GM12878 (cell line): ENCODE measurements at regions not wholly inside any gene's neighbourhood (a gene's known extent, or its start where the extent isn't known, plus 50 kb on each side); places are given as distances from the start of the nearest gene placed in this dataset.

Experiments
- ATAC-seq: fragments of 200-7000 bp; cut with Tn5 transposase; 3 replicates; pipeline ENCODE4 v1.9.1; 2020; ENCODE audit warnings: mild to moderate bottlenecking, moderate library complexity
- BruUV-seq: library from RNA; stranded (reverse); fragments of 400-500 nt; replicated peaks from 2 replicates; lab custom pipeline; 2021; lab: Mats Ljungman, UMichigan
- CTCF ChIA-PET: fragments of 300-600 bp; sonication (Branson Sonifier 250); formaldehyde crosslinking; extraction: SDS; loops from one replicate; lab custom pipeline; 2021; ENCODE audit warnings: inconsistent platforms; lab: Yijun Ruan, JAX
- POLR2A ChIA-PET: fragments of 350-600 bp; formaldehyde crosslinking; extraction: SDS; loops from one replicate; lab custom pipeline; 2021; ENCODE audit warnings: inconsistent platforms; lab: Charles Lee
- RAD21 ChIA-PET: fragments of 300-600 bp; sonication (Branson Sonifier 250); formaldehyde crosslinking; loops from one replicate; lab custom pipeline; 2023; ENCODE audit warnings: antibody characterized with exemption; ENCODE audit not compliant: unreplicated experiment; lab: Charles Lee
- SMC1A ChIA-PET: fragments of 300-600 bp; sonication (Branson Sonifier 250); formaldehyde crosslinking; loops from one replicate; lab custom pipeline; 2023; ENCODE audit not compliant: unreplicated experiment, uncharacterized antibody; lab: Charles Lee
- DNase-seq: peaks from one replicate; pipeline ENCODE4 v3.0.0-alpha.2; 2011; ENCODE audit warnings: low read depth, low spot score
- FAIRE-seq: peaks from 3 replicates; lab custom pipeline; 2011; peaks lifted over from hg19 to GRCh38; lab: Jason Lieb, UNC
- H2AFZ ChIP-seq: 2 replicates; pipeline ENCODE4 v1.6.0; 2011; ENCODE audit warnings: low read depth, low read length, control low read depth; ENCODE audit not compliant: control insufficient read depth
- H3K27ac ChIP-seq: 2 replicates; pipeline ENCODE4 v1.5.1; 2011; ENCODE audit warnings: control low read depth; ENCODE audit not compliant: control insufficient read depth, insufficient read depth
- H3K27me3 ChIP-seq, 2 experiments: replicated peaks in 1 of 2; 2 replicates each; pipeline versions ENCODE4 v1.6.0 to v1.6.1; 2011; ENCODE audit warnings: low read length in 1 of 2; ENCODE audit not compliant: control insufficient read depth in 2 of 2, insufficient read depth in 2 of 2
- H3K36me3 ChIP-seq, 2 experiments: 2 replicates each; pipeline ENCODE4 v1.5.1; 2011; ENCODE audit warnings: low read length in 1 of 2; ENCODE audit not compliant: control insufficient read depth in 2 of 2, insufficient read depth in 2 of 2
- H3K4me1 ChIP-seq: 2 replicates; pipeline ENCODE4 v1.6.1; 2011; ENCODE audit warnings: mild to moderate bottlenecking, low read length, moderate library complexity, mixed read lengths; ENCODE audit not compliant: control insufficient read depth, insufficient read depth
- H3K4me2 ChIP-seq: 2 replicates; pipeline ENCODE4 v1.6.0; 2011; ENCODE audit warnings: control low read depth; ENCODE audit not compliant: control insufficient read depth, insufficient read depth
- H3K4me3 ChIP-seq: fragments of 200-600 bp; sonication (generic); 2 replicates; pipeline ENCODE4 v1.5.1; 2016
- H3K79me2 ChIP-seq: 2 replicates; pipeline ENCODE4 v1.6.0; 2011; ENCODE audit warnings: low read length; ENCODE audit not compliant: control insufficient read depth, insufficient read depth
- H3K9ac ChIP-seq: 2 replicates; pipeline ENCODE4 v1.8.0; 2011; ENCODE audit warnings: low read length, control low read depth, mixed read lengths; ENCODE audit not compliant: control insufficient read depth, insufficient read depth
- H3K9me3 ChIP-seq: replicated peaks from 3 replicates; pipeline ENCODE4 v1.5.1; 2011; ENCODE audit warnings: mild to moderate bottlenecking, low read length; ENCODE audit not compliant: control insufficient read depth, insufficient read depth
- H4K20me1 ChIP-seq: 2 replicates; pipeline ENCODE4 v1.6.0; 2011; ENCODE audit not compliant: control insufficient read depth, insufficient read depth
- ATF2 ChIP-seq: IDR thresholded peaks from 2 replicates; pipeline ENCODE4 v1.6.1; 2012; ENCODE audit warnings: low read length, inconsistent platforms
- FOXM1 ChIP-seq: IDR thresholded peaks from 2 replicates; pipeline ENCODE4 v1.6.1; 2012; ENCODE audit warnings: low read depth, mild to moderate bottlenecking, inconsistent platforms, low read length, moderate library complexity
- HDGF ChIP-seq: fragments of 450-650 bp; IDR thresholded peaks from 2 replicates; pipeline ENCODE4 v1.6.1; 2016; ENCODE audit warnings: antibody characterized with exemption
- NBN ChIP-seq: fragments of 450-650 bp; IDR thresholded peaks from 2 replicates; pipeline ENCODE4 v1.6.1; 2016
- NRF1 ChIP-seq: conservative IDR thresholded peaks from 2 replicates; pipeline ENCODE4 v1.6.1; 2011; ENCODE audit warnings: mild to moderate bottlenecking, low read depth, low read length, improper control_type of control experiment
- SIX5 ChIP-seq: IDR thresholded peaks from 2 replicates; pipeline ENCODE4 v1.6.1; 2011; ENCODE audit warnings: mild to moderate bottlenecking, low read depth, low read length, moderate library complexity; ENCODE audit not compliant: severe bottlenecking
- STAT3 ChIP-seq: IDR thresholded peaks from 2 replicates; pipeline ENCODE4 v1.6.1; 2011; ENCODE audit warnings: low read depth, low read length, improper control_type of control experiment
- SUZ12 ChIP-seq: fragments of 200-600 bp; sonication (generic); IDR thresholded peaks from one replicate; pipeline ENCODE4 v1.6.1; 2018; ENCODE audit warnings: antibody characterized with exemption, mild to moderate bottlenecking; ENCODE audit not compliant: unreplicated experiment
- TBL1XR1 ChIP-seq: IDR thresholded peaks from 2 replicates; pipeline ENCODE4 v1.6.1; 2012; ENCODE audit warnings: low read depth, low read length, improper control_type of control experiment
- ZNF622 ChIP-seq: fragments of 450-650 bp; IDR thresholded peaks from 2 replicates; pipeline ENCODE4 v1.6.1; 2017; ENCODE audit warnings: mild to moderate bottlenecking, inconsistent platforms
- WGBS: methylation state at CpG from one replicate; pipeline ENCODE4 v1.1.6; 2016; ENCODE audit warnings: low lambda C conversion rate; ENCODE audit not compliant: insufficient replicate concordance, insufficient coverage; ENCODE audit errors: missing lambda C conversion rate; 5-methylcytosine and 5-hydroxymethylcytosine counted together
- in situ Hi-C: fragments of 300-500 bp; cut with MboI; formaldehyde crosslinking; loops from 9 replicates; pipeline ENCODE4 v1.14.3; 2018; ENCODE audit warnings: mixed read lengths
- intact Hi-C: fragments of 100-400 bp; cut with micrococcal nuclease; formaldehyde crosslinking; loops from one replicate; pipeline ENCODE4 v1.14.2; 2022; ENCODE audit not compliant: unreplicated experiment
- TF ChIP-seq, protein P1 (sequence below): fragments of 150-350 bp; IDR thresholded peaks from 2 replicates; pipeline ENCODE4 v1.6.1; 2016; ENCODE audit warnings: low read depth, low read length
- TF ChIP-seq, protein P2 (sequence below): IDR thresholded peaks from 2 replicates; pipeline ENCODE4 v1.6.1; 2012; ENCODE audit warnings: low read depth, low read length, improper control_type of control experiment
- TF ChIP-seq, protein P3 (sequence below): IDR thresholded peaks from 2 replicates; pipeline ENCODE4 v1.6.1; 2012; ENCODE audit warnings: mild to moderate bottlenecking, low read depth, low read length

DNA sequence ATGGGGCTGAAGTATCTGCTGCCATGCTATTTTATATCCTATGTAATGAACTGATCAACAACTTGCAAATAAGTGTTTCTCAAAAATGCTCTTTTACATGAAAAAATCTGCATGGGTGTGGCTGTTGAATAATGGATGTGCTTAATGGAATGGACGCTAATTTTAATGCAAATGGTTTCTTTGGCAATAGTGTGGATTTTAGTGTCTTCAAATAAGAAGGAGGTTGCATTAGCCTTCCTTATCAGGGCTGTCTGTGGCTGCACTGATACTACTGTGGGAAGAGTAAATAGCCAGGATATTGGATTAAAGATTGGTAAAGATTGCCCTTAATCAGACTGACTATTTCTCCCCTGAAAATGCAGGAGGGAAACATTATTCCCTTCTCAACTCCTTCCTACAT lies 121.9 kb upstream of the STK32A start (continued):
- TF ChIP-seq, protein P1, sequence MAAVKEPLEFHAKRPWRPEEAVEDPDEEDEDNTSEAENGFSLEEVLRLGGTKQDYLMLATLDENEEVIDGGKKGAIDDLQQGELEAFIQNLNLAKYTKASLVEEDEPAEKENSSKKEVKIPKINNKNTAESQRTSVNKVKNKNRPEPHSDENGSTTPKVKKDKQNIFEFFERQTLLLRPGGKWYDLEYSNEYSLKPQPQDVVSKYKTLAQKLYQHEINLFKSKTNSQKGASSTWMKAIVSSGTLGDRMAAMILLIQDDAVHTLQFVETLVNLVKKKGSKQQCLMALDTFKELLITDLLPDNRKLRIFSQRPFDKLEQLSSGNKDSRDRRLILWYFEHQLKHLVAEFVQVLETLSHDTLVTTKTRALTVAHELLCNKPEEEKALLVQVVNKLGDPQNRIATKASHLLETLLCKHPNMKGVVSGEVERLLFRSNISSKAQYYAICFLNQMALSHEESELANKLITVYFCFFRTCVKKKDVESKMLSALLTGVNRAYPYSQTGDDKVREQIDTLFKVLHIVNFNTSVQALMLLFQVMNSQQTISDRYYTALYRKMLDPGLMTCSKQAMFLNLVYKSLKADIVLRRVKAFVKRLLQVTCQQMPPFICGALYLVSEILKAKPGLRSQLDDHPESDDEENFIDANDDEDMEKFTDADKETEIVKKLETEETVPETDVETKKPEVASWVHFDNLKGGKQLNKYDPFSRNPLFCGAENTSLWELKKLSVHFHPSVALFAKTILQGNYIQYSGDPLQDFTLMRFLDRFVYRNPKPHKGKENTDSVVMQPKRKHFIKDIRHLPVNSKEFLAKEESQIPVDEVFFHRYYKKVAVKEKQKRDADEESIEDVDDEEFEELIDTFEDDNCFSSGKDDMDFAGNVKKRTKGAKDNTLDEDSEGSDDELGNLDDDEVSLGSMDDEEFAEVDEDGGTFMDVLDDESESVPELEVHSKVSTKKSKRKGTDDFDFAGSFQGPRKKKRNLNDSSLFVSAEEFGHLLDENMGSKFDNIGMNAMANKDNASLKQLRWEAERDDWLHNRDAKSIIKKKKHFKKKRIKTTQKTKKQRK = no peak
- TF ChIP-seq ATF2 (no peak), SIX5 (no peak), NBN (no peak), STAT3 (no peak), ZNF622 (no peak)
- TF ChIP-seq, protein P2, sequence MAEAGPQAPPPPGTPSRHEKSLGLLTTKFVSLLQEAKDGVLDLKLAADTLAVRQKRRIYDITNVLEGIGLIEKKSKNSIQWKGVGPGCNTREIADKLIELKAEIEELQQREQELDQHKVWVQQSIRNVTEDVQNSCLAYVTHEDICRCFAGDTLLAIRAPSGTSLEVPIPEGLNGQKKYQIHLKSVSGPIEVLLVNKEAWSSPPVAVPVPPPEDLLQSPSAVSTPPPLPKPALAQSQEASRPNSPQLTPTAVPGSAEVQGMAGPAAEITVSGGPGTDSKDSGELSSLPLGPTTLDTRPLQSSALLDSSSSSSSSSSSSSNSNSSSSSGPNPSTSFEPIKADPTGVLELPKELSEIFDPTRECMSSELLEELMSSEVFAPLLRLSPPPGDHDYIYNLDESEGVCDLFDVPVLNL = no peak
- TF ChIP-seq, all 136 proteins: peak for 0

DNA sequence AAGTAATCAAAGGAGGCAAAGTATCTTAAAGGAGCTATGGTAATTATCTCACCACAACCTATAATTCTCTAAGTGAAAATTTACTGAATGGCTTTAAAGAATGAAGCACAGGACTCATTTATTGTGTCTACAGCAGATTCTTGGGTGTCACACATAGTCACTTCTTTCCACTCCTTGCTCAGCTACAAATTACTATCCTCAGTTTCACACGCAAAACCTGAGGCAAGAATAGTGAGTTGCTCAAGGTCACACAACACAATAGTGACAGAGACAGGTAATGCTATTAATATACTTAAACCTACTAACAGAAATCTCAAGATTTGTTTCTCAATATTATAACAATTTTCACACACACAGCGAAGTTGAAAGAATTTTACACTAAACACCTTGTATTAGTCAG lies 120.9 kb upstream of the STK32A start:
- Histone ChIP-seq H3K36me3 (no peaks in the 10 kb centered on the region), H3K79me2 (no peaks in the 10 kb centered on the region), H4K20me1 (no peaks in the 10 kb centered on the region), H2AFZ (no peak overlapping the region), H3K4me2 (no peak overlapping the region), H3K27ac (no peak overlapping the region), H3K9ac (no peak overlapping the region), H3K4me1 (no peaks in the 10 kb centered on the region), H3K4me3 (no peak overlapping the region), H3K9me3 (no peaks in the 10 kb centered on the region), H3K27me3 (no peaks in the 10 kb centered on the region)
- intact Hi-C loops (no loop called here), in situ Hi-C loops (no loop called here)
- ChIA-PET SMC1A (no interaction called here), RAD21 (no interaction called here), POLR2A (no interaction called here), CTCF (no interaction called here)
- DNase-seq = no peak
- WGBS = 0% methylated on average over 2 of the region's 2 CpGs
- no peak for ATAC-seq
- BruUV-seq = no TSS peak
- no peak for FAIRE-seq
- TF ChIP-seq FOXM1 (no peak), SUZ12 (no peak), TBL1XR1 (no peak), HDGF (no peak), NRF1 (no peak)
- TF ChIP-seq, protein P3, sequence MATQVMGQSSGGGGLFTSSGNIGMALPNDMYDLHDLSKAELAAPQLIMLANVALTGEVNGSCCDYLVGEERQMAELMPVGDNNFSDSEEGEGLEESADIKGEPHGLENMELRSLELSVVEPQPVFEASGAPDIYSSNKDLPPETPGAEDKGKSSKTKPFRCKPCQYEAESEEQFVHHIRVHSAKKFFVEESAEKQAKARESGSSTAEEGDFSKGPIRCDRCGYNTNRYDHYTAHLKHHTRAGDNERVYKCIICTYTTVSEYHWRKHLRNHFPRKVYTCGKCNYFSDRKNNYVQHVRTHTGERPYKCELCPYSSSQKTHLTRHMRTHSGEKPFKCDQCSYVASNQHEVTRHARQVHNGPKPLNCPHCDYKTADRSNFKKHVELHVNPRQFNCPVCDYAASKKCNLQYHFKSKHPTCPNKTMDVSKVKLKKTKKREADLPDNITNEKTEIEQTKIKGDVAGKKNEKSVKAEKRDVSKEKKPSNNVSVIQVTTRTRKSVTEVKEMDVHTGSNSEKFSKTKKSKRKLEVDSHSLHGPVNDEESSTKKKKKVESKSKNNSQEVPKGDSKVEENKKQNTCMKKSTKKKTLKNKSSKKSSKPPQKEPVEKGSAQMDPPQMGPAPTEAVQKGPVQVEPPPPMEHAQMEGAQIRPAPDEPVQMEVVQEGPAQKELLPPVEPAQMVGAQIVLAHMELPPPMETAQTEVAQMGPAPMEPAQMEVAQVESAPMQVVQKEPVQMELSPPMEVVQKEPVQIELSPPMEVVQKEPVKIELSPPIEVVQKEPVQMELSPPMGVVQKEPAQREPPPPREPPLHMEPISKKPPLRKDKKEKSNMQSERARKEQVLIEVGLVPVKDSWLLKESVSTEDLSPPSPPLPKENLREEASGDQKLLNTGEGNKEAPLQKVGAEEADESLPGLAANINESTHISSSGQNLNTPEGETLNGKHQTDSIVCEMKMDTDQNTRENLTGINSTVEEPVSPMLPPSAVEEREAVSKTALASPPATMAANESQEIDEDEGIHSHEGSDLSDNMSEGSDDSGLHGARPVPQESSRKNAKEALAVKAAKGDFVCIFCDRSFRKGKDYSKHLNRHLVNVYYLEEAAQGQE = no peak
